K562 (cell line): ENCODE measurements at regions not wholly inside any gene's neighbourhood (a gene's known extent, or its start where the extent isn't known, plus 50 kb on each side); places are given as distances from the start of the nearest gene placed in this dataset.

ENCODE experiments used
- TF ChIP-seq, protein P1 (sequence below): fragments of 450-650 bp; IDR thresholded peaks from 2 replicates; pipeline ENCODE4 v1.6.1; 2016; ENCODE audit warnings: mild to moderate bottlenecking, moderate library complexity

DNA sequence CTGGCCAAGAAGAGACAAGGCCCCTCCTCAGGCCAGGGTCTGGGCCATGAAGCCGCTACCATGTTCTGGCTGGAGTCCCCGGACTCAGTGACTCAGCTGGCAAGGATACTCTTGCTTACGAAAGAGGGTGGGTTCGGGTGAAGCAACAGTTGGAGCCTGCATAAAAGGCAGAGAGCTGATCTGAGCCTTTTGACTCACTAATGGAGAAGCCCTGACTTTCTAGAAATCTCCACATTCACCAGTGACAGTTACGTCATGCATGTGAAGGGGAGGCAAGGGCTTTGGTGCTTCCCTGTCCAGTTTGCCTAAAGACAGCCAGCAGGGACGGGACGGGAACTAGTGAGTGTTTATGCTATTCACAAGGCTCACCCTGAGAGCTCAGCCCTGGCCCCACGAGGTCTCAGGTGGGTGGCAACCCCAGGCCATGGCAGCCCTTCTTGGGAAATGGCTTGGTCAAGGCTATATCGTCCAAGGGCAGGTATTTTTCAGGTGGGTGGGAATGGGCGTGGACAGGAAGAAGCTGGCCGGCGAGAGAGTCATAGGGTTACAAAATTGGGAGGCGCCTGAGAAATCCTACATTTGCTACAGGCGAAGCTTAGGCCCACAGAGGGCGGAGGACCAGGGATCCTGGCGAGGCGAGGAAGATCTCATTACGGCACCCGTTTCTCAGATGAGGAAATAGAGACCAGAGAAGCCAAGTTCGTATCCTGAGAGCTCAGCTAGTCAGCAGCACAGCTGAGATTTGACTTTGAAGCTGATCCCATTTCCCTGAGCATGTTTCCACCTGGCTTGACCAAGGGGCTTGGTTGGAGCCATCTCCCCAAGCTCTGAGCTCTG is 314.6 kb downstream of the BCL11B start (continued):
- TF ChIP-seq, protein P1, sequence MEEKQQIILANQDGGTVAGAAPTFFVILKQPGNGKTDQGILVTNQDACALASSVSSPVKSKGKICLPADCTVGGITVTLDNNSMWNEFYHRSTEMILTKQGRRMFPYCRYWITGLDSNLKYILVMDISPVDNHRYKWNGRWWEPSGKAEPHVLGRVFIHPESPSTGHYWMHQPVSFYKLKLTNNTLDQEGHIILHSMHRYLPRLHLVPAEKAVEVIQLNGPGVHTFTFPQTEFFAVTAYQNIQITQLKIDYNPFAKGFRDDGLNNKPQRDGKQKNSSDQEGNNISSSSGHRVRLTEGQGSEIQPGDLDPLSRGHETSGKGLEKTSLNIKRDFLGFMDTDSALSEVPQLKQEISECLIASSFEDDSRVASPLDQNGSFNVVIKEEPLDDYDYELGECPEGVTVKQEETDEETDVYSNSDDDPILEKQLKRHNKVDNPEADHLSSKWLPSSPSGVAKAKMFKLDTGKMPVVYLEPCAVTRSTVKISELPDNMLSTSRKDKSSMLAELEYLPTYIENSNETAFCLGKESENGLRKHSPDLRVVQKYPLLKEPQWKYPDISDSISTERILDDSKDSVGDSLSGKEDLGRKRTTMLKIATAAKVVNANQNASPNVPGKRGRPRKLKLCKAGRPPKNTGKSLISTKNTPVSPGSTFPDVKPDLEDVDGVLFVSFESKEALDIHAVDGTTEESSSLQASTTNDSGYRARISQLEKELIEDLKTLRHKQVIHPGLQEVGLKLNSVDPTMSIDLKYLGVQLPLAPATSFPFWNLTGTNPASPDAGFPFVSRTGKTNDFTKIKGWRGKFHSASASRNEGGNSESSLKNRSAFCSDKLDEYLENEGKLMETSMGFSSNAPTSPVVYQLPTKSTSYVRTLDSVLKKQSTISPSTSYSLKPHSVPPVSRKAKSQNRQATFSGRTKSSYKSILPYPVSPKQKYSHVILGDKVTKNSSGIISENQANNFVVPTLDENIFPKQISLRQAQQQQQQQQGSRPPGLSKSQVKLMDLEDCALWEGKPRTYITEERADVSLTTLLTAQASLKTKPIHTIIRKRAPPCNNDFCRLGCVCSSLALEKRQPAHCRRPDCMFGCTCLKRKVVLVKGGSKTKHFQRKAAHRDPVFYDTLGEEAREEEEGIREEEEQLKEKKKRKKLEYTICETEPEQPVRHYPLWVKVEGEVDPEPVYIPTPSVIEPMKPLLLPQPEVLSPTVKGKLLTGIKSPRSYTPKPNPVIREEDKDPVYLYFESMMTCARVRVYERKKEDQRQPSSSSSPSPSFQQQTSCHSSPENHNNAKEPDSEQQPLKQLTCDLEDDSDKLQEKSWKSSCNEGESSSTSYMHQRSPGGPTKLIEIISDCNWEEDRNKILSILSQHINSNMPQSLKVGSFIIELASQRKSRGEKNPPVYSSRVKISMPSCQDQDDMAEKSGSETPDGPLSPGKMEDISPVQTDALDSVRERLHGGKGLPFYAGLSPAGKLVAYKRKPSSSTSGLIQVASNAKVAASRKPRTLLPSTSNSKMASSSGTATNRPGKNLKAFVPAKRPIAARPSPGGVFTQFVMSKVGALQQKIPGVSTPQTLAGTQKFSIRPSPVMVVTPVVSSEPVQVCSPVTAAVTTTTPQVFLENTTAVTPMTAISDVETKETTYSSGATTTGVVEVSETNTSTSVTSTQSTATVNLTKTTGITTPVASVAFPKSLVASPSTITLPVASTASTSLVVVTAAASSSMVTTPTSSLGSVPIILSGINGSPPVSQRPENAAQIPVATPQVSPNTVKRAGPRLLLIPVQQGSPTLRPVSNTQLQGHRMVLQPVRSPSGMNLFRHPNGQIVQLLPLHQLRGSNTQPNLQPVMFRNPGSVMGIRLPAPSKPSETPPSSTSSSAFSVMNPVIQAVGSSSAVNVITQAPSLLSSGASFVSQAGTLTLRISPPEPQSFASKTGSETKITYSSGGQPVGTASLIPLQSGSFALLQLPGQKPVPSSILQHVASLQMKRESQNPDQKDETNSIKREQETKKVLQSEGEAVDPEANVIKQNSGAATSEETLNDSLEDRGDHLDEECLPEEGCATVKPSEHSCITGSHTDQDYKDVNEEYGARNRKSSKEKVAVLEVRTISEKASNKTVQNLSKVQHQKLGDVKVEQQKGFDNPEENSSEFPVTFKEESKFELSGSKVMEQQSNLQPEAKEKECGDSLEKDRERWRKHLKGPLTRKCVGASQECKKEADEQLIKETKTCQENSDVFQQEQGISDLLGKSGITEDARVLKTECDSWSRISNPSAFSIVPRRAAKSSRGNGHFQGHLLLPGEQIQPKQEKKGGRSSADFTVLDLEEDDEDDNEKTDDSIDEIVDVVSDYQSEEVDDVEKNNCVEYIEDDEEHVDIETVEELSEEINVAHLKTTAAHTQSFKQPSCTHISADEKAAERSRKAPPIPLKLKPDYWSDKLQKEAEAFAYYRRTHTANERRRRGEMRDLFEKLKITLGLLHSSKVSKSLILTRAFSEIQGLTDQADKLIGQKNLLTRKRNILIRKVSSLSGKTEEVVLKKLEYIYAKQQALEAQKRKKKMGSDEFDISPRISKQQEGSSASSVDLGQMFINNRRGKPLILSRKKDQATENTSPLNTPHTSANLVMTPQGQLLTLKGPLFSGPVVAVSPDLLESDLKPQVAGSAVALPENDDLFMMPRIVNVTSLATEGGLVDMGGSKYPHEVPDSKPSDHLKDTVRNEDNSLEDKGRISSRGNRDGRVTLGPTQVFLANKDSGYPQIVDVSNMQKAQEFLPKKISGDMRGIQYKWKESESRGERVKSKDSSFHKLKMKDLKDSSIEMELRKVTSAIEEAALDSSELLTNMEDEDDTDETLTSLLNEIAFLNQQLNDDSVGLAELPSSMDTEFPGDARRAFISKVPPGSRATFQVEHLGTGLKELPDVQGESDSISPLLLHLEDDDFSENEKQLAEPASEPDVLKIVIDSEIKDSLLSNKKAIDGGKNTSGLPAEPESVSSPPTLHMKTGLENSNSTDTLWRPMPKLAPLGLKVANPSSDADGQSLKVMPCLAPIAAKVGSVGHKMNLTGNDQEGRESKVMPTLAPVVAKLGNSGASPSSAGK, result no peak
